Nephron progenitor cell (in vitro differentiated cells): ENCODE measurements at regions not wholly inside any gene's neighbourhood (a gene's known extent, or its start where the extent isn't known, plus 50 kb on each side); places are given as distances from the start of the nearest gene placed in this dataset.
A peak's percentile ranks its signal among the peaks of the same experiment; 100 is the strongest.

Experiments used
- DNase-seq: peaks from one replicate; pipeline ENCODE4 v3.0.0; 2021
- H3K27ac Mint-ChIP-seq: 2 replicates; pipeline ENCODE4 v1.8.0; 2021; ENCODE audit warnings: mild to moderate bottlenecking, moderate library complexity, mixed read lengths
- H3K27me3 Mint-ChIP-seq: 2 replicates; pipeline ENCODE4 v1.8.0; 2021; ENCODE audit warnings: mild to moderate bottlenecking, low read depth, mixed read lengths; ENCODE audit not compliant: poor library complexity
- H3K36me3 Mint-ChIP-seq: 2 replicates; pipeline ENCODE4 v1.8.0; 2021; ENCODE audit warnings: low read depth, mixed read lengths
- H3K4me1 Mint-ChIP-seq: 2 replicates; pipeline ENCODE4 v1.8.0; 2021; ENCODE audit warnings: mixed read lengths
- H3K4me3 Mint-ChIP-seq: 2 replicates; pipeline ENCODE4 v1.8.0; 2021; ENCODE audit warnings: mild to moderate bottlenecking, moderate library complexity, mixed read lengths
- H3K9me3 Mint-ChIP-seq: 2 replicates; pipeline ENCODE4 v1.8.0; 2021; ENCODE audit warnings: mild to moderate bottlenecking, moderate library complexity, mixed read lengths
- CTCF ChIP-seq: fragments of 200-600 bp; sonication (generic); IDR thresholded peaks from 2 replicates; pipeline ENCODE4 v1.5.0; 2021; ENCODE audit warnings: antibody characterized with exemption

GRCh38 chr11:129580278-129580677 is 204.6 kb downstream of the BARX2 start:
- no peaks in the 10 kb centered on the region for H3K27me3 Mint-ChIP-seq
- DNase-seq: no peak
- TF ChIP-seq CTCF: no peak
- H3K27ac Mint-ChIP-seq: no peak overlapping the region
- H3K4me3 Mint-ChIP-seq: no peak overlapping the region
- H3K36me3 Mint-ChIP-seq: no peaks in the 10 kb centered on the region
- H3K4me1 Mint-ChIP-seq: peaks cover 10% of the 10 kb centered on the region
- H3K9me3 Mint-ChIP-seq: peaks cover under 1% of the 10 kb centered on the region

GRCh38 chr11:129584316-129584715 is 208.7 kb downstream of the BARX2 start:
- H3K27me3 Mint-ChIP-seq: no peaks in the 10 kb centered on the region
- peaks cover 5% of the 10 kb centered on the region for H3K4me1 Mint-ChIP-seq
- TF ChIP-seq CTCF: no peak
- no peak for DNase-seq
- H3K9me3 Mint-ChIP-seq: no peaks in the 10 kb centered on the region
- no peaks in the 10 kb centered on the region for H3K36me3 Mint-ChIP-seq
- H3K4me3 Mint-ChIP-seq: no peak overlapping the region
- no peak overlapping the region for H3K27ac Mint-ChIP-seq

GRCh38 chr11:129589190-129589860 is 213.7 kb downstream of the BARX2 start:
- H3K4me1 Mint-ChIP-seq: peaks cover 26% of the 10 kb centered on the region
- no peak for TF ChIP-seq CTCF
- H3K4me3 Mint-ChIP-seq: no peak overlapping the region
- no peaks in the 10 kb centered on the region for H3K36me3 Mint-ChIP-seq
- H3K9me3 Mint-ChIP-seq: no peaks in the 10 kb centered on the region
- peaks cover 6% of the 10 kb centered on the region for H3K27me3 Mint-ChIP-seq
- no peak overlapping the region for H3K27ac Mint-ChIP-seq
- peak; percentile 15 for DNase-seq

- Mint-ChIP-seq H3K36me3 (no peaks in the 10 kb centered on the region), H3K9me3 (no peaks in the 10 kb centered on the region), H3K4me3 (no peak overlapping the region), H3K4me1 (peaks cover 32% of the 10 kb centered on the region), H3K27ac (no peak overlapping the region), H3K27me3 (peaks cover 6% of the 10 kb centered on the region)
- TF ChIP-seq CTCF: no peak
- no peak for DNase-seq
These were observed 214.5 kb downstream of the BARX2 start for GRCh38 chr11:129590030-129590752.

GRCh38 chr11:129590753-129591475 is 215.3 kb downstream of the BARX2 start:
- Mint-ChIP-seq H3K9me3 (peaks cover 6% of the 10 kb centered on the region), H3K27me3 (peaks cover 6% of the 10 kb centered on the region), H3K27ac (no peak overlapping the region), H3K36me3 (no peaks in the 10 kb centered on the region), H3K4me3 (no peak overlapping the region), H3K4me1 (peaks cover 38% of the 10 kb centered on the region)
- no peak for DNase-seq
- no peak for TF ChIP-seq CTCF
